HG03103 (cell line): ENCODE measurements at regions not wholly inside any gene's neighbourhood (a gene's known extent, or its start where the extent isn't known, plus 50 kb on each side); places are given as distances from the start of the nearest gene placed in this dataset.

ENCODE experiments used
- ATAC-seq: cut with Tn5 transposase; IDR thresholded peaks from one replicate; pipeline ENCODE4 v1.9.1; 2021; ENCODE audit warnings: low read depth; ENCODE audit not compliant: unreplicated experiment

DNA sequence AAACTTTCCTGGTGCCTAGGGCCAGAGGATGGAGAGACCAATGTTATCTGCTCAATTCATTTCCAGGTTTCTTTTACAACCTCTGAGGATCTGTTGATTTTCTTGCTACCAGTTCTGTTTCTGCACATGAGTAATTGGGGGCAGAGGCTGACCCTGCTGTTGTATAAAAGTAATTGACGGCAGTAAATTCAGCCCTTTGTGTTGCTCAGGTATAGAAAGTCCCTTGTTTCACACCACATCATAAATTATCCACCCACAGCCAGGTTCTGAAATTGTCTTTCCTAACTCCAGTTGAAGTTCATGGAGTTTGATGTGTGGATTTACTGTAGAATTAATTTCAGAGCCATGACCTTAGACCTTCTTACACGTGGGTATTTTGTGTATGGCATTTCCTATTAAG lies 107.4 kb upstream of the GRIK2 start:
- ATAC-seq: no peak

DNA sequence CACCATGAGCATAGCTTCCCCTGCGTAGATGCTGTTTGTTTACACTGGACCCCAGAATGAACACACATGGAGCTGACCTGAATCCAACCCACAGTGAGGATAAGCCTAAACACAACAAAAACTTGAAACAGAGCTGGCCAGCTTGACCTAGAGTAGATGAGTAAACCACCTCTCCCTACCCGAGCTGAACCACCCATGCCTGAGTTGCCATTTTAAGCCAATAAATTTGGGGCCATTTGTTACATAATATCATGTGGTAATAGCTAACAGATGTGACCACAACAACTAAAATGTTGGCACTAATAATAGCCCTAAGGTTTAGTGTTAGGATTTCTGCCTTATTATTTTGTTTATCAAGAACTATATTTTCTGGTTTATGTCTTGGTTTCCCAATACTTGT lies 103.2 kb upstream of the GRIK2 start:
- no peak for ATAC-seq

DNA sequence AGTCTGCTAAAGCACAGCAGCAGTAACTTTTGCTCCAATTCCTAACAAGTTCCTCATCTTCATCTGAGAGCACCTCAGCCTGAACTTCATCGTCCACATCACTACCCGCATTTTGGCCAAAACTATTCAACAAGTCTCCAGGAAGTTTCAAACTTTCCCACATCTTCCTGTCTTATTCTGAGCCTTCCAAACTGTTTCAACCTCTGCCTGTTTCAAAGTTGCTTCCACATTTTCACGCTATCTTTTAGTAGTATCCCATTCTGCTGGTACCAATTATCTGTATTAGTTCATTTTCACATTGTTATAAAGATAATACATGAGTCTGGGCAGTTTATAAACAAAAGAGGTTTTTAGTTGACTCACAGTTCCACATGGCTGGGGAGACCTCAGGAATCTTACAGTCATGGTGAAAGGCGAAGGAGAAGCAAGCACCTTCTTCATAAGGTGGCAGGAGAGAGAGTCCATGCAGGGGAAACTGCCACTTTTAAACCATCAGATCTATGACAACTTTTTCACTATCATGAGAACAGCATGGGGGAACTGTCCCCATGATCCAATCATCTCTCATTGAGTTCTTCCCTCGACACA lies 99.4 kb upstream of the GRIK2 start:
- no peak for ATAC-seq

DNA sequence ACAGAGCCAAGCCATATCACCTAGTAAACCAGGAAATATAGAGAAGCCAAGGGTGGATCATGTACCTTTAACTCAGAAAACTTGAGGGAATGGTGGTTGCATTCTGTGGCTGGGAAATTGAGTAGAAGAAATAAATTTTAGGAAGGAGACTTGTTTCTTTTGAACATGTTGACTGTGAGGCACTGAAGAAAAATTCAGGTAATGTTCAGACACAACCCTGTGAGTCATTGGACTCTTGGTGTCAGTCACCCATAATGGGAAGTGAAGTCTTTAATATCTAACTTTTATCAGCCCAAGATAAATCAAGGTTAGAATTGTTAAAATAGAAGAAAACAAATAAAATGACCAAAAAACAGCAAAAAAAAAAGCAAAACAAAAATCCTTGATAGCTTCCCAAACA lies 98.8 kb upstream of the GRIK2 start:
- no peak for ATAC-seq

DNA sequence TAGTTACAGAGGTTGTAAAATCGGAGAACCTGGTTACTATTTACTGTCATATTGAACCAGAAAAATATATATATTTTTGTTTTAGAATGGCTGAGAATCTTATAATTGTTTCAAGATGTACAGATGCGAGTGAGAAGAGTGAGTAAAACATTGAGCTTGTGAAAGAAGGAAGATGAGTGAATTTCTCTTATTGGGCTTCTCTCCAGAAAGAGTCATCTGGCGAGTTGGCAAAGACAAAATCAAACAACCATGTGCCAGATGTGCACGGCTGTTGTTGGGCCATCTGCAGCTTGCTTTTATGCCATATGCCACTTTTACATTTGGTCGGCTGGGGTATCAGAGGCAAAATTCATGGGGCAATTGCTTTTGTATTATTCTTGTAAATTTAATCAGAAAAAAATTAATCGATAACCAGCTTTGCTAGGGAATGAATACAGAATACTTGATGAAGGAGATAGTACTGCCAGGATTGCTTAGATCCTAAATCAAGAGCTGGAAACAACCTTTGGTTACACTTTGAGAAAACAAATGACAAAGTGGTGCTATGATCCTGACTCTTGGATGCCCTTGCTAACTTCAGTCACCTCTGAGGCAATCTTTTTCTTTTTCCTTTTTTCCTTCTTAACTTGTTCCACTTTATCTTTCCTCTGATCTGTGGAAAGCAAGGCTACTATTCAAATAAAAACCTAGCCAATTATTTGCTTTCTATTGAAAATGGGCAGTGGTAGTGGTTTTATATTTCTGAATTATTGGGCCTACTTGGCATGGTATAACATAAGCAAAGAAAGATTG lies 97.1 kb upstream of the GRIK2 start:
- no peak for ATAC-seq

DNA sequence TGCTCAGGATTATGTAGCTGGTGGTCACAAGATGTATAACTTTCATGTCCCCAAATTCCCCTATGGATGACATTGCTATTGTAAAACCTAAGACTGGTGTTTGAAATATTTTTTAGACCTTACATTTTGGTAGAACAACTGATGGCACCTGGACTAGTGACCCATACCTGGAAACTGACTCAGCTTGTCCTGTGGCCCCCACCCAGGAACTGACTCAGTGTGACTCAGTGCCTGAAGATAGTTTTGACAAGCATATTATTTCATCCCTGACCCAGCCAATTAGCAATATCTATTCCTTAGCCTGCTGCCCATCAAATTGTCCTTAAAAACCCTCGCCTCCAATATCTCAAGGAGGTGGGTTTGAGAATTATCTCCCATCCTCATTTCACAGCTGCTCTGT lies 90.9 kb upstream of the GRIK2 start:
- no peak for ATAC-seq

DNA sequence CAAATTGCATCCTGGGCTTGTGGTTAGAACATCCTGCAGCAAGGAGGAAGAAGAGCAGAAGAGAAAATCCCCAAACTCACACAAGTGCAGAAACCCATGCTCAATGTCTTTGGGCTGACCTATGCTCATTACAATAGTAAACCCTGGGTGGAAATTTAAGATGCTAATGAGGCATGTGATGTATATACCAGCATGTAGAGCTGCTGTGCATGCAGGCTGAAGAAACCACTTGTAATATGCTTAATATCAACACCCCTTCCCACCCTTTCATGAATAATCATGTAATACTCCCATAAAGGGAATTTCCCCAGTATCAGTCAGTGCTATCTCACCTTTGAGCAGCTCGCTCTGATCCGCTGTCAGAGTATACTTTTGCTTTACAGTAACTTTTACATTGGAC lies 90.0 kb upstream of the GRIK2 start:
- no peak for ATAC-seq

DNA sequence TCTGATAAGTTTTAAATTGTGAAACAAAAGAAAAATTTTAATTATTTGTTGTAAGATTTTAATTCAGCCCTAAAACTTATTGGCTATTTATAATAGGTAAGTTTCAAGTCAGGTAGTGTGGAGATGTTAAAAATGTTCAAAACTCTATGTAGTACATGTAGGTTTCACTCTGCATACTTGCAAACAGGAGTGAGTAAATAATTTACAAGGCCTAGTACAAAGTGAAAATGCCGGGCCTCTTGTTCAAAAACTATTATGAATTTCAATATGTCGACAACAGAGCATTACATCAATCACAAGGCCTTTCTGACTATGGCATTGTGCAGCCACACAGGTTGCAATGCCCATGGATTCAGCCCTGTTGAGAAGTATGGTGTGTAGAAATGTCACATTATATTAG lies 80.9 kb upstream of the GRIK2 start:
- no peak for ATAC-seq

DNA sequence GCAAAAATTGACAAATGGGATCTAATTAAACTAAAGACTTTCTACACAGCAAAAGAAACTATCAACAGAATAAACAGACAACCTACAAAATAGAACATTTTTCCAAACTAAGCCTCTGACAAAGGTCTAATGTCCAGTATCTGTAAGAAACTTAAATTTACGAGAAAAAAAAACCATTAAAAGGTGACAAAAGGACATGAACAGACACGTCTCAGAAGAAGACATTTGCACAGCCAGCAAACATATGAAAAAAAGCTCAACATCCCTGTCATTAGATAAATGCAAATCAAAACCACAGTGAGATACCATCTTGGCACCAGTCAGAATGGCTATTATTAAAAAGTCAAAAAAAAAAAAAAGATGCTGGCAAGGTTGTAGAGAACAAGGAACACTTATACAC lies 70.6 kb upstream of the GRIK2 start:
- no peak for ATAC-seq

DNA sequence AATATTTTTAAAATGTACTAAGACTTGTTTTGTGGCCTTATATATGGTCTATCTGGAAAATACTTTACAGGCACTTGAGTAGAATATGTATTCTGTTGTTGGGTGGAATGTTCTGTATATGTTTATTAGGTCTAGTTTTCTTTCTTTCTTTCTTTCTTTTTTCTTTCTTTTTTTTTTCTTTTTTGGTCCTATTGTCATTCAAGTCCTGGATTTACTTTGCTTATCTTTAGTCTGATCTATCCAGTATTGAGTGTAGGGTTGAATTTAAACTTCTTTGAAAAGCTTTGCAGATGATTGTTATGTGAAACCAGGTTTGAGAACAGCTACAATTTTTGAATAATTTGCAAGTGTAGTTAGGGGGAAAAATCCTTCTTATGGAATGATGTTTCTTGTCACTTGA lies 67.1 kb upstream of the GRIK2 start:
- no peak for ATAC-seq

DNA sequence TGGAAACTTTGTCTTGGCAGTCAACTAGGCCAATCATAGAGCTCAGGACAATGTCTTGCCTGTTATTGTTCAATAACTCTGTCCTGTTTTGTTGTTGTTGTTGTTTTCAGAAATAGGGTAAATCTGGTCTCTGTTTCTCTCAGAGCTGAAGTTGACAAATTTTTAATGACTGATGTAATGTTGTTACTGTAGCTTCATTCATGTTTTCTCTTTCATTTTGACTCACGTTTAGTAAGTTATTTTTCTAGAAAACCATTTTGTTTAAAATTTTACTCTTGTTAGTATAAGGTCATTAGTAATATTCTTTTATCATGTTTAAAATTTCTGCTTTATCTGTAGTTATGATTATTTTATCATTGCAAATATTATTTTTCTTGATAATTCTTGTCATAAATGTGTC lies 51.6 kb upstream of the GRIK2 start:
- ATAC-seq: no peak
